ENCODE measurements at regions not wholly inside any gene's neighbourhood (a gene's known extent, or its start where the extent isn't known, plus 50 kb on each side); places are given as distances from the start of the nearest gene placed in this dataset.

DNA sequence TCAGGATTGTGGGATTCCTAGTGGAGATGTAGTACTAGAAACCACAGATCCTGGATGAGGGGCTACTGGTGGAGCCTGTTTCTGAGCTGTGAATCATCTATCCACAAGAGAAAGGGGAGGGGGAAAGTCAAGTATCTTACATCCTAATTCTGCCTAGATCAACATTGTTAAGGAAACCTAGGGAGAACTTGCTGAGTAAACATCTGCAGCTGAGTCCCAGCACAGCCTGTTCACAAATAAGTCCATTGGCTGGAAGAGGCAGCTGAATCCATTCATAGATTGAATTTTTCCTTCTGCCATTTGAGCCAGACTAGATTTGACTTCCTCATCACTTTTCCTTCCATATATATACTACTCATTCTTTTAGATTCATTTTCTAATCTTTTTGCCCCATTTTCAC is 460.5 kb downstream of the TUSC7 start (continued):
- TF ChIP-seq JUN (IDR thresholded peaks at IDR 0.05; ENCODE audit: low read depth, low read length) (no peak), SRF (IDR thresholded peaks at IDR 0.05; ENCODE audit: low read depth, low read length) (no peak)

DNA sequence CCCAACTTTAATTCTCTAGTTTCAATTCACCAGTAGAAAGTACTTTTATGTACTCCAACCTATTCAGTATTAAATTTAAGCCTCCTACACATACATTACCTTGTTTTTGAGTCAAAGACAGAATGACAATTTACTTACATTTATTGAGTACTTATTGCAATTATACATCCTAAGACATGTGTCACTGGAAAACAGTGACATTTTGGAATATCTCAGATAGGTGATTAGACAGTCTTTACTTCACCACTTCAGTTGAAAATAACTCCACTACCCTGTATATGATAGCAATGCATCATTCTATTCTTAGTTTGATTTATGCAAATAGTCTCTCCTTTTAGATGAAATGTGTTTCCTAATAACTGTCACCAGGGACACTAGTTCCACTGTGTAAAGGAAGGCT is 461.5 kb downstream of the TUSC7 start:
- Histone ChIP-seq H2BK15ac (ENCODE audit: low read length) (no peak overlapping the region), H3K4me2 (ENCODE audit: insufficient read depth in 1 of 2, low read depth in 2 of 2, low read length in 2 of 2) (no peak overlapping the region)
- CTCF ChIA-PET (ENCODE audit: partially characterized antibody), result no interaction called here
- TF ChIP-seq MAFK (IDR thresholded peaks at IDR 0.05; ENCODE audit: low read depth, low read length) (no peak), KDM4A (IDR thresholded peaks at IDR 0.05; ENCODE audit: low read depth, low read length, severe bottlenecking) (no peak)

More for the DNA sequence above, 461.5 kb downstream of the TUSC7 start:
- H3K36me3 ChIP-seq (ENCODE audit: control insufficient read depth in 2 of 4, insufficient read depth in 4 of 4, low read length in 3 of 4), result no peaks in the 10 kb centered on the region
- no peak for FAIRE-seq
- no peaks in the 10 kb centered on the region for H4K20me1 ChIP-seq (replicated peaks in 1 of 2; ENCODE audit: control insufficient read depth in 1 of 2, insufficient read depth in 2 of 2, low read length in 2 of 2)
- H2BK20ac ChIP-seq (ENCODE audit: low read length), result no peak overlapping the region
- no peaks in the 10 kb centered on the region for H3K79me1 ChIP-seq (ENCODE audit: low read depth, low read length)
- H3K27ac ChIP-seq (ENCODE audit: low read depth, low read length), result no peak overlapping the region
- DNase-seq (ENCODE audit: low read depth in 1 of 2, low spot score in 2 of 2), result no peak
- POLR2A ChIA-PET (ENCODE audit: partially characterized antibody), result no interaction called here
- H2AK5ac ChIP-seq (ENCODE audit: low read depth, low read length), result no peak overlapping the region
- no peak overlapping the region for H2BK5ac ChIP-seq (ENCODE audit: low read depth, low read length)
- H2AFZ ChIP-seq (ENCODE audit: low read length), result no peak overlapping the region
- no peak overlapping the region for H4K5ac ChIP-seq (ENCODE audit: insufficient read length, low read depth, low read length)
- H3K4me1 ChIP-seq (replicated peaks in 1 of 4; ENCODE audit: control insufficient read depth in 3 of 4, insufficient read depth in 4 of 4, low read length in 3 of 4), result no peaks in the 10 kb centered on the region
- no peaks in the 10 kb centered on the region for H3K23me2 ChIP-seq (ENCODE audit: low read depth, low read length)
- no peak overlapping the region for H3K4me3 ChIP-seq (ENCODE audit: extremely low read depth in 1 of 4, insufficient read depth in 2 of 4, low read depth in 3 of 4, low read length in 4 of 4)
- no peak overlapping the region for H2BK120ac ChIP-seq (replicated peaks; ENCODE audit: low read depth, low read length)
- H3K18ac ChIP-seq (ENCODE audit: extremely low read depth, low read length), result no peak overlapping the region
- no peak overlapping the region for H4K91ac ChIP-seq (replicated peaks; ENCODE audit: insufficient read length, low read length)
- no peaks in the 10 kb centered on the region for H3K27me3 ChIP-seq (replicated peaks in 1 of 4; ENCODE audit: control insufficient read depth in 3 of 4, extremely low read depth in 1 of 4, insufficient read depth in 3 of 4, low read length in 3 of 4)
- H3K14ac ChIP-seq (ENCODE audit: insufficient read length), result no peak overlapping the region
- no peaks in the 10 kb centered on the region for H3K79me2 ChIP-seq (ENCODE audit: control insufficient read depth in 1 of 2, insufficient read depth in 2 of 2, low read length in 2 of 2)
- no peak overlapping the region for H2BK12ac ChIP-seq (ENCODE audit: low read depth, low read length)
- no peaks in the 10 kb centered on the region for H3K9me3 ChIP-seq (ENCODE audit: insufficient read depth in 2 of 2, low read depth in 1 of 2, low read length in 1 of 2)
- H3K4ac ChIP-seq (replicated peaks; ENCODE audit: insufficient read length, low read depth, low read length), result no peak overlapping the region
- H3K56ac ChIP-seq (replicated peaks; ENCODE audit: insufficient read length, low read depth, low read length), result no peak overlapping the region
- H3K9ac ChIP-seq (replicated peaks in 1 of 4; ENCODE audit: extremely low read depth in 1 of 4, low read depth in 3 of 4, low read length in 3 of 4), result no peak overlapping the region
- H3K23ac ChIP-seq (ENCODE audit: insufficient read length), result no peak overlapping the region
- H4K8ac ChIP-seq (ENCODE audit: extremely low read depth, insufficient read depth, low read length), result no peak overlapping the region
